A673 (cell line): ENCODE measurements at regions not wholly inside any gene's neighbourhood (a gene's known extent, or its start where the extent isn't known, plus 50 kb on each side); places are given as distances from the start of the nearest gene placed in this dataset.

Source experiments
- EZH2 ChIP-seq: fragments of 200-600 bp; sonication (generic); IDR thresholded peaks from 2 replicates; pipeline ENCODE4 v1.6.1; 2017; ENCODE audit warnings: borderline replicate concordance, low read depth, mild to moderate bottlenecking, mixed read lengths, antibody characterized with exemption, low read length; ENCODE audit not compliant: poor library complexity, severe bottlenecking
- TF ChIP-seq, protein P1 (sequence below): fragments of 300-800, 200-600 bp; sonication (generic); conservative IDR thresholded peaks from 2 replicates; pipeline ENCODE4 v1.5.1; 2017; ENCODE audit warnings: low read depth, mild to moderate bottlenecking, antibody characterized with exemption, low read length, moderate library complexity, mixed read lengths

- TF ChIP-seq, protein P1, sequence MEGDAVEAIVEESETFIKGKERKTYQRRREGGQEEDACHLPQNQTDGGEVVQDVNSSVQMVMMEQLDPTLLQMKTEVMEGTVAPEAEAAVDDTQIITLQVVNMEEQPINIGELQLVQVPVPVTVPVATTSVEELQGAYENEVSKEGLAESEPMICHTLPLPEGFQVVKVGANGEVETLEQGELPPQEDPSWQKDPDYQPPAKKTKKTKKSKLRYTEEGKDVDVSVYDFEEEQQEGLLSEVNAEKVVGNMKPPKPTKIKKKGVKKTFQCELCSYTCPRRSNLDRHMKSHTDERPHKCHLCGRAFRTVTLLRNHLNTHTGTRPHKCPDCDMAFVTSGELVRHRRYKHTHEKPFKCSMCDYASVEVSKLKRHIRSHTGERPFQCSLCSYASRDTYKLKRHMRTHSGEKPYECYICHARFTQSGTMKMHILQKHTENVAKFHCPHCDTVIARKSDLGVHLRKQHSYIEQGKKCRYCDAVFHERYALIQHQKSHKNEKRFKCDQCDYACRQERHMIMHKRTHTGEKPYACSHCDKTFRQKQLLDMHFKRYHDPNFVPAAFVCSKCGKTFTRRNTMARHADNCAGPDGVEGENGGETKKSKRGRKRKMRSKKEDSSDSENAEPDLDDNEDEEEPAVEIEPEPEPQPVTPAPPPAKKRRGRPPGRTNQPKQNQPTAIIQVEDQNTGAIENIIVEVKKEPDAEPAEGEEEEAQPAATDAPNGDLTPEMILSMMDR = no peak
- TF ChIP-seq EZH2 = no peak
Measured at GRCh38 chr5:113804264-113804663, 290.8 kb downstream of the YTHDC2 start.
